PC-9 (cell line): ENCODE measurements at regions not wholly inside any gene's neighbourhood (a gene's known extent, or its start where the extent isn't known, plus 50 kb on each side); places are given as distances from the start of the nearest gene placed in this dataset.

Source experiments
- EZH2 ChIP-seq: fragments of 200-600 bp; sonication (generic); IDR thresholded peaks from 2 replicates; pipeline ENCODE4 v1.8.0; 2017; ENCODE audit warnings: antibody characterized with exemption, low read depth
- TF ChIP-seq, protein P1 (sequence below): fragments of 200-600 bp; sonication (generic); conservative IDR thresholded peaks from 2 replicates; pipeline ENCODE4 v1.6.1; 2017; ENCODE audit warnings: mixed run types, antibody characterized with exemption, mild to moderate bottlenecking, moderate library complexity

GRCh38 chr5:74288038-74288437 is 352.5 kb downstream of the ENC1 start:
- TF ChIP-seq, protein P1, sequence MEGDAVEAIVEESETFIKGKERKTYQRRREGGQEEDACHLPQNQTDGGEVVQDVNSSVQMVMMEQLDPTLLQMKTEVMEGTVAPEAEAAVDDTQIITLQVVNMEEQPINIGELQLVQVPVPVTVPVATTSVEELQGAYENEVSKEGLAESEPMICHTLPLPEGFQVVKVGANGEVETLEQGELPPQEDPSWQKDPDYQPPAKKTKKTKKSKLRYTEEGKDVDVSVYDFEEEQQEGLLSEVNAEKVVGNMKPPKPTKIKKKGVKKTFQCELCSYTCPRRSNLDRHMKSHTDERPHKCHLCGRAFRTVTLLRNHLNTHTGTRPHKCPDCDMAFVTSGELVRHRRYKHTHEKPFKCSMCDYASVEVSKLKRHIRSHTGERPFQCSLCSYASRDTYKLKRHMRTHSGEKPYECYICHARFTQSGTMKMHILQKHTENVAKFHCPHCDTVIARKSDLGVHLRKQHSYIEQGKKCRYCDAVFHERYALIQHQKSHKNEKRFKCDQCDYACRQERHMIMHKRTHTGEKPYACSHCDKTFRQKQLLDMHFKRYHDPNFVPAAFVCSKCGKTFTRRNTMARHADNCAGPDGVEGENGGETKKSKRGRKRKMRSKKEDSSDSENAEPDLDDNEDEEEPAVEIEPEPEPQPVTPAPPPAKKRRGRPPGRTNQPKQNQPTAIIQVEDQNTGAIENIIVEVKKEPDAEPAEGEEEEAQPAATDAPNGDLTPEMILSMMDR: no peak
- no peak for TF ChIP-seq EZH2
